ENCODE measurements at regions not wholly inside any gene's neighbourhood (a gene's known extent, or its start where the extent isn't known, plus 50 kb on each side); places are given as distances from the start of the nearest gene placed in this dataset.

DNA sequence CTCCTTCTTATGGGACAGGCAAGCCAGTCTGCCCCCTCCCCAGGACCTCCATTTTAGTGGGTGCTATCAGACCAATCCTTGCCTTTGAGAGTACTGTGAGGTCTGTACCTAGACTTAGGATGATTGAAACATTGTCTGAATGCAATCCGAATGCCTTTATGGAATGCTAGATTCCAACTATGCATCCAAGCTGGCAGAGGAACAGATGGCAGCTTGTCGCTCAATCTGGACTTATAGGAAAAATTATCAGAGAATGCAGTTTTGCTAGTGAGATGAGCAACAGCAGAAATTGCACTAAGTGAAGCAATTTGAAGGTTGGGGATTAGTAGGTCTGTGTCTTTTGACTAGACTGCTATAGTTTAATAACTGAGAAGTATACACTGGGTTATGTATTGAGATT, 109.1 kb downstream of the DYRK2 start:
- peak; percentile 52 for FAIRE-seq

DNA sequence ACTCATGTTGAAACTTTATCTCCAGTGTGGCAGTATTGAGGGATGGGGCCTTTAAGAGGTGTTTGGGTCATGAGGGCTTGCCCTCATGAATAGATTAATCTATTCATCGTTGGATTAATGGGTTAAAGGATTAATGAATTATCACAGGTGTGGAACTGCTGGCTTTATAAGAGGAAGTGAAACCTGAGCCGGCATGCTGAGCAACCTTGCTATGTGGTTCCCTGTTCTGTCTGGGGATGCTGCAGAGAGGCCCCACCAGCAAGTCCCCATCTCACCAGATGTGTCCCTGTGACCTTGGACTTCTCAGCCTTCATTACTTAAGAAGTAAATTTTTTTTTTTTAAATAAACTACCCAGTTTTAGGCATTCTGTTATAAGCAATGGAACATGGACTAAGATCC, 109.6 kb downstream of the DYRK2 start:
- peak; percentile 30 for DNase-seq (ENCODE audit: insufficient read length, low spot score)
- TF ChIP-seq POLR2A (IDR thresholded peaks at IDR 0.05; ENCODE audit: low read depth, low read length) = no peak
- peak; percentile 99 for TF ChIP-seq SPI1 (IDR thresholded peaks at IDR 0.05; ENCODE audit: low read depth, low read length)

More for the DNA sequence above, 109.1 kb downstream of the DYRK2 start:
- no peak for DNase-seq (ENCODE audit: insufficient read length, low spot score)
- no peak for TF ChIP-seq POU2F2 (IDR thresholded peaks at IDR 0.05; ENCODE audit: low read depth, low read length)
- no peak for TF ChIP-seq PAX5 (IDR thresholded peaks at IDR 0.05; ENCODE audit: insufficient read depth, low read length, severe bottlenecking)
- TF ChIP-seq POLR2A (IDR thresholded peaks at IDR 0.05; ENCODE audit: low read depth, low read length) = no peak
- TF ChIP-seq SPI1 (IDR thresholded peaks at IDR 0.05; ENCODE audit: low read depth, low read length) = no peak
- TF ChIP-seq POLR2AphosphoS5 (IDR thresholded peaks at IDR 0.05; ENCODE audit: low read depth, low read length) = no peak
- TF ChIP-seq TAF1 (IDR thresholded peaks at IDR 0.05; ENCODE audit: low read depth, low read length) = no peak

DNA sequence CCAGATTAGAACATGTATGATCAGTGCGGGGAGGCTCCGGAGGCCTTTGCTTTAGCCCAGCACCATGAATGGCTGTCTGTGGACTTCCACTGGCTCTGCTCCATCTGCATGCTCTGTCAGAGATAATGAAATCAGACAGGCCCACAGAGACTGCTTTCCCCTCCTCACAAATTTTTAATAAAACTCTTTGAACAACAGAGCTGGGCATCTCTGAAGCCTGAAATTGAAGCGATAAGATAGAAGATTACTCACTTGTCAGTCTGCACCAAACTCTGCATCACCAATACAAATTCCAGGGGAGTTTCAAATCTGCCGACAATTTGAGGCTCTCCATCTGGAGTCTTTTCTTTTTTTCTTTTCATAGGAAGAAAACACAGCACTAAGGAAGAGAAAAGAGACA, 110.0 kb downstream of the DYRK2 start:
- DNase-seq (ENCODE audit: insufficient read length, low spot score) = no peak
- no peak for FAIRE-seq
- no peak for TF ChIP-seq SPI1 (IDR thresholded peaks at IDR 0.05; ENCODE audit: low read depth, low read length)
- no peak for TF ChIP-seq POLR2AphosphoS5 (IDR thresholded peaks at IDR 0.05; ENCODE audit: low read depth, low read length)
- TF ChIP-seq POU2F2 (IDR thresholded peaks at IDR 0.05; ENCODE audit: low read depth, low read length) = no peak
- no peak for TF ChIP-seq POLR2A (IDR thresholded peaks at IDR 0.05; ENCODE audit: low read depth, low read length)
- TF ChIP-seq TAF1 (IDR thresholded peaks at IDR 0.05; ENCODE audit: low read depth, low read length) = no peak
- no peak for TF ChIP-seq PAX5 (IDR thresholded peaks at IDR 0.05; ENCODE audit: insufficient read depth, low read length, severe bottlenecking)

More for the DNA sequence above, 109.6 kb downstream of the DYRK2 start:
- peak; percentile 91 for FAIRE-seq

DNA sequence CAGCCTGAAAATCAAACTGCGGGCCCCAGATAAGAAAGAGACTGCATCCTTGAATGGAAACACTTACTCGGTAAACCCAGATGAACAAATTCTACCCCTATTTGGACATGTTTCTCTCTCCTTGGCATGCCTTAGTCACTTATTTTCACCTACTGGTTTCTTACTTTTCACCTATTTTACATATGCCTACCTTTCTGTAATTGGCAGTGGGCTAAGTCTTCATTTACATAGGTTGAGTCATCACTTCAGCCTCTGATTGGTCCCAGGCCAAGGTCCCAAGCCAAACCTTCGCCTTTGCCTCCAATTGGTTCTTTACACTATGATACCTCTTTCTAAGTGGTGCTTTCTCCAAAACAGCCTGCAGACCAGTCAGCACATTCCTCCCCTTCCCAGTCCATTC, 111.3 kb downstream of the DYRK2 start:
- FAIRE-seq = no peak

DNA sequence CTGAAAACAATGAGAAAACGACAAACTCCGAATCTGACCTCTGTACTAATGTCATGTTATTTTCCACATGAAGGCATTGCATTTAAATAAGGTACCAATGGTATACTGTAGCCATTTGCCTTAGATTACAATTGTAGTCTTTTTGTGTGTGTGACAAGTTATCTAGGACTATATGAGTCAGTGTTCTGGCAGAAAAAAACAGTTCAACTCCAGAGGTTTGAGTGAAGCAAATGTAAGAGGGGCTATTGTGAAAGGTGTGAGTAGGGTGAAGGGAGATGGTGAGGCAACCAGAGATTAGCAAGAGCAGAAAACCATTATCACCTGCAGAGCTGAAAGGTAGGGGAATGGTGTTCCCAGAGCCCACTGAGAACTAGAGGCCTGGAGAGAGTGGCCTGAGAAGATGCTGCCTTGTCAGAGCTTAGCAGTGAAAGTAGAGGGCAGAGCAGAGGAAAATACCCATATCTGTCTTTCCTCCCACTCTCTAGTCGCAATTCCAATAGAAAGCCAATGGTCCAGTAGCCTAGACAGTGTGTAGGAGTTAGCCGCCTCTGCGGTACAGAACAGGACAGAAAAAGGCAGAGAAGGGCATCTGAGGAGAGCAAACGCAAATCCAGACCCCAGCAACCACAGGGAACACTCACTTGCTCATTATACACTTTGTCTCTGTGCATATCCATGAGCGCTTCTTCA, 112.2 kb downstream of the DYRK2 start:
- no peak for DNase-seq (ENCODE audit: insufficient read length, low spot score)
- TF ChIP-seq POU2F2 (IDR thresholded peaks at IDR 0.05; ENCODE audit: low read depth, low read length) (no peak), POLR2A (IDR thresholded peaks at IDR 0.05; ENCODE audit: low read depth, low read length) (no peak), TAF1 (IDR thresholded peaks at IDR 0.05; ENCODE audit: low read depth, low read length) (no peak), SPI1 (IDR thresholded peaks at IDR 0.05; ENCODE audit: low read depth, low read length) (no peak), POLR2AphosphoS5 (IDR thresholded peaks at IDR 0.05; ENCODE audit: low read depth, low read length) (no peak), PAX5 (IDR thresholded peaks at IDR 0.05; ENCODE audit: insufficient read depth, low read length, severe bottlenecking) (no peak)
- no peak for FAIRE-seq

More for the DNA sequence above, 111.3 kb downstream of the DYRK2 start:
- TF ChIP-seq POU2F2 (IDR thresholded peaks at IDR 0.05; ENCODE audit: low read depth, low read length) (no peak), PAX5 (IDR thresholded peaks at IDR 0.05; ENCODE audit: insufficient read depth, low read length, severe bottlenecking) (no peak), POLR2AphosphoS5 (IDR thresholded peaks at IDR 0.05; ENCODE audit: low read depth, low read length) (no peak), TAF1 (IDR thresholded peaks at IDR 0.05; ENCODE audit: low read depth, low read length) (no peak), SPI1 (IDR thresholded peaks at IDR 0.05; ENCODE audit: low read depth, low read length) (no peak), POLR2A (IDR thresholded peaks at IDR 0.05; ENCODE audit: low read depth, low read length) (no peak)
- no peak for DNase-seq (ENCODE audit: insufficient read length, low spot score)

DNA sequence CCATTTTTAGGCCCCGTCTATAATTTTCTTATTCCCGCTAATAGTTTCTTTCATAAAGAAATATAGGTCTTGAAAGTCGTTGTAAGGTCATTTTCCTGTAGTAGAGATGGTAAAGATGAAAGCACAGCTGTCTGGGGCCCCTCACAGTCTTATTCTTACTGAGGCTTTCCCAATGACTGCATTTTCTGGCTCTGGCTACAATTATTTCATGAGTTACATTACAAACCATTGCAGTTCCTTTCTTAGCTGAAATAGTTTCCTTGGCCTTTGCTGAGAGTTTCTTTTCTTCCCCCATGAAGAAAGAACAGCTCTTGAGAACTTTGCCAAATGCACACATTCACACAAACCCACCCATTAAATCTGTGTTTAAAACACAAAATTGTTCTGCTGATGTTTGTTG, 113.0 kb downstream of the DYRK2 start:
- no peak for TF ChIP-seq POLR2AphosphoS5 (IDR thresholded peaks at IDR 0.05; ENCODE audit: low read depth, low read length)
- no peak for TF ChIP-seq POLR2A (IDR thresholded peaks at IDR 0.05; ENCODE audit: low read depth, low read length)
- no peak for TF ChIP-seq POU2F2 (IDR thresholded peaks at IDR 0.05; ENCODE audit: low read depth, low read length)
- TF ChIP-seq PAX5 (IDR thresholded peaks at IDR 0.05; ENCODE audit: insufficient read depth, low read length, severe bottlenecking) = no peak
- TF ChIP-seq SPI1 (IDR thresholded peaks at IDR 0.05; ENCODE audit: low read depth, low read length) = no peak
- TF ChIP-seq TAF1 (IDR thresholded peaks at IDR 0.05; ENCODE audit: low read depth, low read length) = no peak
- no peak for DNase-seq (ENCODE audit: insufficient read length, low spot score)
- FAIRE-seq = no peak

DNA sequence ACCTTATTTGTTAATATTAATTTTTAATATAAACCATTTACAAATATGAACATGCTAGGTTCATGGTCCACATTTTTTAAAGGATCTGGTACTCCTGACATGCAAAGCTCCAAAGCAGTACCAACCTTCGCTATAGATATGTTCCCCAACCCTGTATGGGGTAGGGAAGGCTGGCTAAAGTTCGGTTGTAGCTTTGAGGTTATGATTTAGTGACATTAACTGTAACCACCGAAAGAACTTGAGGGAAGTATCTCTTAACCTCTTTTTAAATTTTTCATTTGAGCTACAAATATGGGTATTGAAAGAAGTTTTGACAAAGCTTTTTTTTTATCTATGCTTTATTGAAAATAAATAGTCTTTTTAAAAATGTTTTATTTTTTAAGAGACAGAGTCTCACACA, 115.5 kb downstream of the DYRK2 start:
- no peak for FAIRE-seq
- DNase-seq (ENCODE audit: insufficient read length, low spot score) = no peak
- TF ChIP-seq SPI1 (IDR thresholded peaks at IDR 0.05; ENCODE audit: low read depth, low read length) (no peak), POLR2A (IDR thresholded peaks at IDR 0.05; ENCODE audit: low read depth, low read length) (no peak), TAF1 (IDR thresholded peaks at IDR 0.05; ENCODE audit: low read depth, low read length) (no peak), POU2F2 (IDR thresholded peaks at IDR 0.05; ENCODE audit: low read depth, low read length) (no peak), POLR2AphosphoS5 (IDR thresholded peaks at IDR 0.05; ENCODE audit: low read depth, low read length) (no peak), PAX5 (IDR thresholded peaks at IDR 0.05; ENCODE audit: insufficient read depth, low read length, severe bottlenecking) (no peak)

DNA sequence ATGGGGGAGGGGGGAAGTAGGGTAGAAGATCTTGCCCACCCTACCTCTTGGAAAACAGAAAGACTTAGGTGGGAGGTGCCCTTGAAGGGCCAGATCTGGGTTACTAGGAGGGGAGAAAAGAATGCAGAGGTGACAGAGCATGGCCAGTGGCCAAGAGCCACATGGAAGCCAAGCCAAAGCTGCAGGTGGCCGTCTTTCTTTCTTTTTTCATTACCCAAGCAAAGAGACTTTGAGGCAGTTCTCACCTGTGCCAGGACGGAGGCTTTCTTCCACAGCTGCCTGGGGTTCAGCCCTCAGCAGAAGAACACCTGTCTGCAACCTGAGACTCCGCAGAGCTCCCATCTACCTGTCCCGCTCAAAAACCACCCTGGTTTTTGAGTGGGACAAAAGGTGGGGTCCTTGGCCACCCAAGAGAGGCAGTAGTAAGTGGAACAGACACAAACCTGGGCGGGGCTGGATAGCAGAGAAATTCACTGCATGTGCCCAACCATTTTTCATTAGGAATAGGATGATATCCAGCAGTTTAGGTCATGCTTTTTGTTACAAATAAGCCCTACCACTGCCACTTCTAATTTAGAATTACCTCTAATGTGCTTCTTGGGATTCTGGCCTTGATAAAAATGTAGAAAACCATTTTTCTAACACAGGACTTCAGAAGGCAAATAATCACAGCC, 116.5 kb downstream of the DYRK2 start:
- TF ChIP-seq POLR2A (IDR thresholded peaks at IDR 0.05; ENCODE audit: low read depth, low read length) (no peak), PAX5 (IDR thresholded peaks at IDR 0.05; ENCODE audit: insufficient read depth, low read length, severe bottlenecking) (no peak), TAF1 (IDR thresholded peaks at IDR 0.05; ENCODE audit: low read depth, low read length) (no peak), SPI1 (IDR thresholded peaks at IDR 0.05; ENCODE audit: low read depth, low read length) (no peak), POLR2AphosphoS5 (IDR thresholded peaks at IDR 0.05; ENCODE audit: low read depth, low read length) (no peak), POU2F2 (IDR thresholded peaks at IDR 0.05; ENCODE audit: low read depth, low read length) (no peak)
- no peak for DNase-seq (ENCODE audit: insufficient read length, low spot score)
- no peak for FAIRE-seq

DNA sequence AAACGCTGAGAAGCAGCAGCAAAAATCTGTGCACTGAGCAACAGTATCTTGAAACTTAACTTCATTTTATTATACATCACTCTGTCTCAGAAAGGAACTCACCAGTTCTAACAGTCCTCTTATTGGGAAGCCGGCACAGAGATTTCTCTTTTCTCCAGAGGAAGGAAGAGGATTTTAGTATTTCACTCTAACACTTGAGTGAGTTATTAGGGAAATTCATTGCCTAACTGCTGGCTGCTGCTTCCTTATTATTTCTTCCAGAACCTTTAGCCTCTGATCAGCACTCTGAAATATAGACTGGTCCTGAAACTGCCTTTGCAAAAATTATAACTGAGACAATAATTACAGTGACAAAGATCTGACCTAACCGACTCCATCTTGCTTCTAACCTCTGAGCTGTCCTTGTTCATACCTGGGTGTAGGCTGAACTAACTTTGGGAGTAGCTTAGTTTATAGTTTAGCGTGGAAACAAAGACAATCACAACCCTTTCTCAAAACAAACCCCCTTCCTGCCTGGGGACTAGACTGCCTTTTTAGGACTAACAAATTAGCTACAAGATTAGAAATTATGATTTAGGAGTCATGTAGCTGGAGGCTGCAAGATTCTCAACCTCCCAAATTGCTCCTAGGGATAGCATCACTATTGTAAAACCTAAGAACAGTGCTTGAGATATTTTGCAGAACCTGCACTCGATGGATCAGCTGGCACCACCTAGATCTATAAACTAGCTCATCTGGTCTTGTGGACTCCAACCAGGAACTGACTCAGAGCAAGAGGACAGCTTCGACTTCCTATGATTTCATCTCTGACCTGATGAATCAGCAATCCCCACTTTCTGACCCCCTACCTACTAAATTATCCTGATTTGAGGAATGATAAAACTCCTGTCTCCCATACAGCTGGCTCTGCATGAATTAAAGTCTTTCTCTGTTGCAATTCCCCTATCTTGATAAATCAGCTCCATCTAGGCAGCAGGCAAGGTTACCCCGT, 117.5 kb downstream of the DYRK2 start:
- TF ChIP-seq TAF1 (IDR thresholded peaks at IDR 0.05; ENCODE audit: low read depth, low read length) = no peak
- no peak for TF ChIP-seq POU2F2 (IDR thresholded peaks at IDR 0.05; ENCODE audit: low read depth, low read length)
- TF ChIP-seq SPI1 (IDR thresholded peaks at IDR 0.05; ENCODE audit: low read depth, low read length) = no peak
- no peak for TF ChIP-seq POLR2AphosphoS5 (IDR thresholded peaks at IDR 0.05; ENCODE audit: low read depth, low read length)
- TF ChIP-seq PAX5 (IDR thresholded peaks at IDR 0.05; ENCODE audit: insufficient read depth, low read length, severe bottlenecking) = no peak
- TF ChIP-seq POLR2A (IDR thresholded peaks at IDR 0.05; ENCODE audit: low read depth, low read length) = no peak
- DNase-seq (ENCODE audit: insufficient read length, low spot score) (no peak), FAIRE-seq (no peak)
